ENCODE measurements at regions not wholly inside any gene's neighbourhood (a gene's known extent, or its start where the extent isn't known, plus 50 kb on each side); places are given as distances from the start of the nearest gene placed in this dataset.

DNA sequence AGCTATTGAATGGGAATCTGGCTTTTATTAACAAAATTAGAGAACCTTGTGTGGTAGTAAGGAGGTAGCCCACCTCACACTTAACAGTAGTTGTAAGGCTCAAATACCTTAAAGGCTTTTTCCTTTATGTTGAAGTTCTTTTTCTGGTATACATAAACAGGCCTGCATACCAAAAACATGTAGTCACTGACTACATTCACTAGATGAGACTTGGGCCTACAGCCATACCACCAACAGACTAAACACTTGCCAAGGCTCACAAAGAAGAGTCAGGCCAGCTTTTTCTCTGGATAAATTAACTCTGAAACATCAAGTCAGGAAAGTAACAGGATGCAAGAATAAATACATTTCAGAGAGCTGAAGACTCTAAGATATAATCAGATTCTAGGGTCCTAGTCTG is 78.6 kb upstream of the MPDZ start:
- peak; percentile 23 for DNase-seq (ENCODE audit: low read depth, low spot score)

DNA sequence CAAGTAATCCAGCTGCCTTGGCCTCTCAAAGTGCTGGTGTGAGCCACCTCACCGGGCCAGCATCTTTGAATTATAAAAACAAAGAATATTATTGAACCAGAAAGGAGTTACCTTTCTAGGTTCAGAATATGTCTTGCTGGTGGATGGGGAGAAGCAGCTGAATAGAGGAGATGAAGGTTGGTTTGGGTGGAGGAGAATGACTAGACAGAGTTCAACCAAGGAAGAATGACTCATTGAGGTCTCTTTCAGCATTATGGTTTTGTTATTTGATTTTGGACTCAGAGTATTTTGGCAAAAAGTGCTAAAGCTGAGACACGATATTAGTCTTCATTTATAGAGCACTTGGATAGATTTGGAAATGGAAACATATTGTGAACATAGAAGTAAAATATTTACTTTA is 75.2 kb upstream of the MPDZ start:
- no peak for DNase-seq (ENCODE audit: low read depth, low spot score)

DNA sequence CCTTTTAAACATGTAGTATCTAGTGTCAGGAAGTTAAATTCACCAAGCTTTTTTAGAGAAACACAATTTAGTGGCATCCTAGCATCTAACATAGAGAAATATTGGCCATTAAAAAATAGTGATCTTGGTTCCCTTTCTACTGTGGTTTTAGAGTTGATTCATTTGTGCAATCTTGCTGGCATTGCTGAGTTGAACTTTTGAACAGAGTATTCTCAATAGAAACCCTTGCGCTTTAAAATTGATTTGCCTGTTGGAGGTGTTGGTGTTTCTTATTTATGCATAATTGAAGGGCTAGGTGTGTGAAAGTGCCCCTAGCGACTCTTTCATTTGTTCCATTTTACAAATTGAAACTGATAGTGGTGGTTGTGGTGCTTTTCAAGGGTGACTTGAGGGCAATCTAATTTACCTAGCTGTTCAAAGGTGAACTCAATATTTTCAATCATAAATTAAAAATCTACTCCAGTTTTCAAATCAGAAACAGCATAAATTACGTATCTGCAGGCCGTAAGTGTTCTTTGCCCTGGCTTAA is 73.0 kb upstream of the MPDZ start:
- no peak for DNase-seq (ENCODE audit: low read depth, low spot score)

DNA sequence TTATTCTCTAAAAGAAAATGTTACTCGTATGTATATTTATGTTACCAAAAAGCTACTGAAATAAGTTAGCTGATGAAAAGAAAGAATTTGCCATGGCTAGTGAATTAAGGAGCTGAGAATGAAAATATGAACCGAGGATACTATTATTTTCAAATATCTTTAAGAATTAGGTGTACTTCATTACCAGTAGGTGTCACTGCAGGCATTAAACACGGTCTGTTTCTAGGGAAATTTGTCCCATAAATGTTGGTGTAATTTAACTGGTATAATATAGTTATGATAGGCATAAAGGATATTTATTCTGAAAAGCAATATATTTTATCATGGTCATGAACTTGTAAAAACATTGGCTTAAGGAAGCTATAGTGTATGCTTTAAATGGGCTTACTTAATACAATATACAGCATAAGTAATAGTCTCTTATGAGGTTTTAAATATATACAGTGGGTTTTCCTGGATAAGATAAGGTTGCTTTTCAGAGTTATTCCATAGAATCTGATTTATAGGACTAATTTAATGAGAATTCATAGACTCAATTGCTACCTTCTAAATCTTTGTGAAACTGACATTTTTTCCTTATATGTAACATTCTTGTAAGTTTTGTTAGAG is 72.4 kb upstream of the MPDZ start:
- no peak for DNase-seq (ENCODE audit: low read depth, low spot score)

DNA sequence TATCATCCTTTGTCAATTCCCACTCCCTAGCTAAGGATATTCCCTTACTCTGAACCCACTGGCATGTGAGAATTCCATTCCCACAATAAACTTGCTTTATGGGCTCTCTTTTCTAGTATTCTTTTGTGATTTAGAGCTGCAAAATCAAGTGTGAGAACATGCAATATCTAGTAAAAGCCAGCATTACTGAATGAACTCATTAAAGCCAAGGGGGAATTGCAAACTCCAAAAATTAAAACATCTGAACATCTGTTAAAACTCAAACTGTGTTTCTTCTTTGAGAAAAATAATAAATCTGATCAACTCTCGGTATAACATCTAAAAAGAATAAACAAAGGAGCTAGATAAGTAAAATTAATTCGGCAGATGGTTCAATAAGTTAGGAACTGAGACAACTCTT is 53.1 kb upstream of the MPDZ start:
- DNase-seq (ENCODE audit: low read depth, low spot score), result no peak

DNA sequence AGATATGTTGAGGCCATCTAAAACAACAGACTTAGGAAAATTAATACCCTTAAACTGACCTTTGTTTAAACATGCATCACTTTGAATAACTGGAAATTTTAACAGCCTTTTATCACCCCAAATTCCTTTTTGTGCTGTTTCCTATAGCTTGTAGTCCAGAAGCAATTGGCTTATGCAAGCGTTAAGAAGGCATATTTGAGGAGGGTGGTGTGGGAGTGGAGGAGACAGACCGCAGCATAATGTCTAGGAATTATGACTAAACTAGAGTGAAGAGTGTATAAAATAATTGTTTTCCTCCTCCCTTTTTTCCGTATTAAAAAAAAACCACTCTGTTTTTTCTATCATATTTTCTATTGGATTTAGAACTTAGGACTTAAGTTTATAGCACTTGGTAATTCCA is 51.8 kb upstream of the MPDZ start:
- DNase-seq (ENCODE audit: low read depth, low spot score), result no peak

DNA sequence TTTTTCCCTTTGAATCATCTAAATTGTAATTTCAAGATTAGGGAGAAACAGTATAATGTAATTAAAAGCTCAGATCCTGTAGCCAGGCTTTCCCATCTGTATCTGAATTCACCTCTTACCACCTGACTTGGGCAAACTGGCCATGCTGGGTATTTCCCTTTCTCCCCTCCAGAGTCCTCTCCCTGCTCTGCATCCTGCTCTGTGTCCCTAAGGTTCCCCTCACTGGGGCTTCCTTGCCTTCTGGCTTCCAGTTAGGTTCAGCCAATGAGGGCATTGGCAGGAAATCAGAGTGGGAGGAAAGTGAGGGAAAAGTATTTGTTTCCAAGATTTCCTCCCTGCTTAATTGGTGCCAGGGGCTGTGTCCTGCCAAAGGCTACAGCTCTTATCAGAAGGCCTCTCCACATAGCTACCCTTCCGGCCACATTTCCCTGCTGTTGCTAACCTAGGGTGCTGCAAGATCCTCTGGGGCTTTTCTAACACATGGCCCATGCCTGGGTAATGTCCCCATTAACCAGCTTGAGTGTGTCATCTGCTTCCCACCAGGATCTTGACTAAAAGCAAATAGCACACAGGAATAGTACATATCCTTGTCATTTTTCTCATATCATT is 51.0 kb upstream of the MPDZ start:
- peak; percentile 13 for DNase-seq (ENCODE audit: low read depth, low spot score)
